ENCODE measurements at regions not wholly inside any gene's neighbourhood (a gene's known extent, or its start where the extent isn't known, plus 50 kb on each side); places are given as distances from the start of the nearest gene placed in this dataset.

DNA sequence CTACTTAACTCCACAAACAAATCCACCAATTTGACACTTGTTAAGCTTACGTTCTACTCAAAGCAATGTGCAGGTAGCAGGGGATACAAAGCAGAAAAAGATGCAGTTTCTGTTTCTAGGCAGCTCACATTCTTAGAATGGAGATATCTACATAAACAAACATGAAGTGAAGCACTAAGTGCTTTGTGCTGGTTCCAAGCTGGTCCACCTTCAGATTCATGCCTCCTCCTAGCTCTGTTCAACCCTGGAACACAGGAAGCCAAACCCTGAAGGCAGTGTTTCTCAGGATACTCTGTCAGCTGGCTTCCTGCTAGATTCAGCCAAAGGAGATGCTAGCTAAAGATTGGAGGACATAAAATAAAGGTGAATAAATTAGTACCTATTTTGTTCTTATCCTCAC lies 55.3 kb upstream of the NOL4 start:
- no peak for DNase-seq (ENCODE audit: low read depth, low spot score)

DNA sequence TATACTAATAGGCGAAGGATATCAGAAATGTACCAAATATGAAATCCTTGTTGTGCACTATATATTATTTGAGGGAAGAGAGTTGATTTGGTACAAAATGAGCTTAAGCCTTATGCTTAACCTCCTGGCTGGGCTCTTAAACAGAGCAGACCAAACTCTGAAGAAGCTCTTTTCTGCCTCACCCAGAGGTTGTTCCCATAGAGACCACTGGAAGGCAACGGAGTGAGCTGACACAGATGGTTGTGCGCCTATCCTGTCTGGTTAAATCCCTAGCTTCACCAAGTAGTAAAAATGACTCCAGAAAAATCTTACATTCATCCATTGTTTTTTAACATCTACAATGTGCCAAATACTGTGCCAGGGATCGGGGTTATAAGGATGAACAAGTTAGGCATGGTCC lies 55.9 kb upstream of the NOL4 start:
- no peak for DNase-seq (ENCODE audit: low read depth, low spot score)

DNA sequence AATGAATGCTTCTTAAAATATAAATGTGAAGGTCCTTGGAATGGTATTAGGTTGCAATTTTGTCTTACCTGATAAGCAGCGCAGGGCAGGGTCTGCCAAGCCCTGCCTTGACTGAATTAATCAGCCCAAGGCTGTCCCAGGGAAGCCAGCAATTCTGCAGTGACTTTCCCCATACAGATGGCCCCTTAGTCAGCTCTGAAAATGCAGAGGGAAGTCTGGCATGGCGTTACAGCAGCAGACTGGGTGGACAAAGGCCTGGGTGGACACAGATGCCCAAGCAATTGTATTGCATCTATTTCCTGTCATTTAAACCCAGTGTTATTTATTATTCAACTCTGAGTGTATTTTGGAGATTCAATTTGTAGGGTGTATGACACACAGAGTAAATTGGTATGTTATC lies 56.6 kb upstream of the NOL4 start:
- no peak for DNase-seq (ENCODE audit: low read depth, low spot score)

- no peak for DNase-seq (ENCODE audit: low read depth, low spot score)
These were observed 57.0 kb upstream of the NOL4 start for GRCh38 chr18:34281722-34282121.

- no peak for DNase-seq (ENCODE audit: low read depth, low spot score)
These were observed 58.8 kb upstream of the NOL4 start for GRCh38 chr18:34283506-34283905.

- no peak for DNase-seq (ENCODE audit: low read depth, low spot score)
These were observed 63.1 kb upstream of the NOL4 start for GRCh38 chr18:34287825-34288224.

GRCh38 chr18:34292594-34292993 lies 67.9 kb upstream of the NOL4 start:
- DNase-seq (ENCODE audit: low read depth, low spot score) = no peak

DNA sequence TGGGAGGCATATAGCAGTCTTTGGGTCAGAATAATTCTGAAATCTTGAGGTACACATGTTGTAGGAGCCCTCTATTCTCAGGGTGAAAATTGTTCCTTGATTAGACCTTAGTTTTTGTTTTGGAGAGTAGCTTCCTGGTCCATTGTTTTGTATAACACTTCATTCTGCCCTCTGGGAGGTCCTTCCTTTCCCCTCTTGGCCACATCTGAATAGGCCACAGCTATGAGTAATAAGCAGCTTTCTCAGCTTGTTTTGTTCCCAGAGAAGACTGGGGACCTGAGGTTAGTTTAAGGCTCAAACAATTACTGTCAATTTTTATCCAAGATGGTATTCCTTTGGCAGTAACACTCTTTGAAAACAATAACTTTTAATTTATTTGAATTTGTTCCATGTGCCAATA lies 72.6 kb upstream of the NOL4 start:
- no peak for DNase-seq (ENCODE audit: low read depth, low spot score)

DNA sequence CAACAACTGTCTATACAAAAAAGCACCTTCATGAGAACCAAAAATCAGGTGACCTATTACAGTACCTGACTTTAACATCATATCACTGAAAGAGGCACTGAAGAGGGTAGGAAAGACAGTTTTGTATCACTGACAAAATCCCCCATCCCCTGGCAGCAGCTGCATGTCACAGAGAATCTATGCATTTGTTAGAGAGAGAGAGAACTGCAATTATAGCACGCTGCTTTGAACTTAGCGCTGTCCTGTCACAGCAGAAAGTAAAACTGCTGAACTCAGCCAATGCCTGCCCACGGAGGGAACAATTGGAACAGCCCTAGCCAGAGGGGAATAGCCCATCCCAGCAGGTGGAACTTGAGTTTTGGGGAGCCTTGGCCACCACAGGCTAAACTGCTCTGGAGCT lies 75.1 kb upstream of the NOL4 start:
- no peak for DNase-seq (ENCODE audit: low read depth, low spot score)

GRCh38 chr18:34311468-34311867 lies 86.8 kb upstream of the NOL4 start:
- DNase-seq (ENCODE audit: low read depth, low spot score) = no peak

DNA sequence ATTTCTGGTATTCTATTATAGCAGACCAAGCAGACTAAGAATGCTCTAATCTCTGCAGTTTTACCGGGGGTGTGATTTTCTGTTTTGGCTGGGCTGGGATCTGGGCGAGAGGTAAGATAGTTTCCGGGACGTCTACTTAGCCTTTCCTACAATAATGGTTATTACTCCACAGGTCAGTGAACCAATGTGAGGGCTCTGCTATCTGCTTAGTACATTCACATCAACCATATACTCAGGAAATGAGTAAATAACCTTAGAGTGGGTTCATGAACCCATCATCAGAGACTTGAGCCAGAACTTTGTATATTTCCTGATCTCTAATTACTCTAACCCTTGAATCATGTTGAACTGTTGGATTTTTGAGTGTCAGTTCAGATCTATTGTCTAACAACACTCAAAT lies 90.1 kb upstream of the NOL4 start:
- no peak for DNase-seq (ENCODE audit: low read depth, low spot score)

- no peak for DNase-seq (ENCODE audit: low read depth, low spot score)
These were observed 91.1 kb upstream of the NOL4 start for GRCh38 chr18:34315591-34316352.

GRCh38 chr18:34320267-34320666 lies 95.6 kb upstream of the NOL4 start:
- DNase-seq (ENCODE audit: low read depth, low spot score) = no peak

DNA sequence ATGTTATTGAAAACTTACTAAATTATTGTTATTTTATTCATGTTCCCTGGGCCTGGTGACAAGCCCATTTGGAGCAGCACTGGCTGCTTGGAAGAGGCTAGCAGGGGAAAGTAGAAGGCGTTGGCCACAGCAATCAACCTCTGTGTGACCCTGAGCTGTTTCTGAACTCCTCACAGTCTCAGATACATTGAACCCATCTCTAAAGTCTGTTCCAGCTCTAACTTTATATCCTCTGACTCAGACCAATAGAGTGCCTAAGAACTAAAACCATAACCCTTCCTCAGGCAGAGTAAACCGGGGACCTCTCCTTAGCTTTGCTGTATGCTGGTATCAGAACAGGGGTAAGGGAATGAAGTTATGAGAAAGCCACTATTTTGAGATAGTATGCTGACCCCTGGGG lies 96.4 kb upstream of the NOL4 start:
- DNase-seq (ENCODE audit: low read depth, low spot score) = no peak

- DNase-seq (ENCODE audit: low read depth, low spot score) = peak; percentile 34
These were observed 97.9 kb upstream of the NOL4 start for GRCh38 chr18:34322365-34323289.

DNA sequence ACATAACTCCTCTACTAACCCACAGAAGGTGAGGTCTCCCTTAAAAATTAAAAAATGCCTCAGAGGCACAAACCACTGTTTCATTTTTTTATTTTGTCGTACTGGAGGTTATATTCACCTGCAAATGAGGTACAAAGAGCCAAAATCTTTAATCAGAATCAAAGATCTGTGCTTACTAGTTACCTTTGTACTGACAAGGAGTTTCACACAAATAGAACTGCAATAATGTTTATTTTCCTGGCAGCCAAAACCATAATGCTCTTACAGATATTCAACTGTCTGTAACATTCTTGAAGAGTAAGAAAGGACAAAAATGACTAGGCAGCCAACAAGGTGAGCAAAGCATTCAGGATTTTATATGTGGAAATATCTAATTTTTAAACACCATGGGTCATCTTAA lies 105.1 kb upstream of the NOL4 start:
- DNase-seq (ENCODE audit: low read depth, low spot score) = no peak

DNA sequence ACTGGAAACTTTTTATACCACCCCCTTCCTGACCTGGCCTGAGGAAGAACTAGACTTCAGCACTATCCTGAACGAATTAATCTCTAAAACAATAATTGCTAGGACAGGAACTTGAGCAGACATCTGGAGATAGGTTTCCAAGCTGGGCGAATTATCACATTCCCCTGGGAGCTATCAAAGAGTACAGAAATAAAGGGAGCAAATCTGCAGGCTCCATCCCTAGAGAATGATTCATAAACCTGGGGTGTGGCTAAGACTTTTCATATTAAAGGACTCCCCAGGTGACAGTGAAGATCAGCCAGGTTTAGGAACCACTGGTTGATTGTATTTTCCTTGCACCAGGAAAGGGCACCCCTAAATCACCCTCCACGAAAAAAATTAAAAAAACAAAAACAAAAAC lies 105.6 kb upstream of the NOL4 start:
- DNase-seq (ENCODE audit: low read depth, low spot score) = no peak

- DNase-seq (ENCODE audit: low read depth, low spot score) = peak; percentile 12
These were observed 106.2 kb upstream of the NOL4 start for GRCh38 chr18:34330907-34331306.

- peak; percentile 54 for DNase-seq (ENCODE audit: low read depth, low spot score)
These were observed 106.6 kb upstream of the NOL4 start for GRCh38 chr18:34331343-34331742.

- DNase-seq (ENCODE audit: low read depth, low spot score) = no peak
These were observed 114.4 kb upstream of the NOL4 start for GRCh38 chr18:34339155-34339554.

- peak; percentile 32 for DNase-seq (ENCODE audit: low read depth, low spot score)
These were observed 118.2 kb upstream of the NOL4 start for GRCh38 chr18:34342960-34343359.

- DNase-seq (ENCODE audit: low read depth, low spot score) = no peak
These were observed 121.0 kb upstream of the NOL4 start for GRCh38 chr18:34345738-34346137.

DNA sequence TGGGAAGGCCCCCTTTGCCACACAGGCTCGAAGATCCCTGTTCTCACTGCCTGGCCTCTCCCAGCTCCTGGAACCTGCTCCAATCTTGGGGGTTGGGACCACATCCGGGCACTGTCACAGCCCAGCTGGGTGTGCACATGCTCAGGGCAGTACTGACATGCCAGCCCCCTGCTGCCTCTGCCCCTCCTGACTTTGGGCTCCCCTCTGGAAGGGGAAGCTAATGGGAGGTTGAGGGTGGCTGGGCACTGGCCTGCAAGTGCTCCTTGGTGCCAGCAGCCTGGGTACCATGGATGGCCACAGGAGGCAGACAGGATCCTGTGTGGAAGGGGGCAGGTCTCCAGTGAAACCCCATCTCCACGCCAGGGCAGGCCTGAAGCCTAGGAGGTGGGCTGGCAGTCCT lies 126.1 kb upstream of the NOL4 start:
- no peak for DNase-seq (ENCODE audit: low read depth, low spot score)
